GM12878 (cell line): ENCODE measurements at regions not wholly inside any gene's neighbourhood (a gene's known extent, or its start where the extent isn't known, plus 50 kb on each side); places are given as distances from the start of the nearest gene placed in this dataset.

ENCODE experiments used
- ATF2 ChIP-seq: IDR thresholded peaks from 2 replicates; pipeline ENCODE4 v1.6.1; 2012; ENCODE audit warnings: low read length, inconsistent platforms
- CBFB ChIP-seq: IDR thresholded peaks from 2 replicates; pipeline ENCODE4 v1.6.1; 2016; ENCODE audit warnings: antibody characterized with exemption, low read depth
- CEBPB ChIP-seq, 2 experiments: fragments of 150-350 bp in 1 of 2; IDR thresholded peaks; 2 replicates each; pipeline ENCODE4 v1.6.1; 2012 to 2014; ENCODE audit warnings: low read depth in 2 of 2, low read length in 2 of 2, borderline replicate concordance in 1 of 2, inconsistent platforms in 1 of 2
- CEBPZ ChIP-seq: fragments of 150-350 bp; IDR thresholded peaks from 2 replicates; pipeline ENCODE4 v1.6.1; 2016; ENCODE audit warnings: low read depth, low read length
- EP300 ChIP-seq, 2 experiments: fragments of 150-350 bp in 1 of 2; IDR thresholded peaks; 2 replicates each; pipeline ENCODE4 v1.6.1; 2011 to 2012; ENCODE audit warnings: low read depth in 2 of 2, low read length in 2 of 2, borderline replicate concordance in 1 of 2, improper control_type of control experiment in 1 of 2, inconsistent platforms in 1 of 2; ENCODE audit not compliant: control insufficient read depth in 1 of 2
- HCFC1 ChIP-seq: fragments of 150-350 bp; IDR thresholded peaks from 2 replicates; pipeline ENCODE4 v1.6.1; 2014; ENCODE audit warnings: low read length
- HDGF ChIP-seq: fragments of 450-650 bp; IDR thresholded peaks from 2 replicates; pipeline ENCODE4 v1.6.1; 2016; ENCODE audit warnings: antibody characterized with exemption
- MYC ChIP-seq: IDR thresholded peaks from 2 replicates; pipeline ENCODE4 v1.6.1; 2011; ENCODE audit warnings: mild to moderate bottlenecking, low read length, moderate library complexity, inconsistent platforms; ENCODE audit not compliant: insufficient read depth, insufficient replicate concordance, insufficient read length, severe bottlenecking
- POLR2AphosphoS5 ChIP-seq: IDR thresholded peaks from 2 replicates; pipeline ENCODE4 v1.6.1; 2011; ENCODE audit warnings: mild to moderate bottlenecking, low read length, inconsistent platforms
- RFX5 ChIP-seq: IDR thresholded peaks from 2 replicates; pipeline ENCODE4 v1.6.1; 2011; ENCODE audit warnings: low read depth, low read length, improper control_type of control experiment
- ZBTB40 ChIP-seq: fragments of 450-650 bp; IDR thresholded peaks from 2 replicates; pipeline ENCODE4 v1.6.1; 2016; ENCODE audit warnings: mild to moderate bottlenecking, moderate library complexity, borderline replicate concordance
- TF ChIP-seq, protein P1 (sequence below), 3 experiments: IDR thresholded peaks in 2 of 3; conservative IDR thresholded peaks in 1 of 3; 2 replicates each; pipeline ENCODE4 v1.5.1; 2011; ENCODE audit warnings: low read depth in 3 of 3, low read length in 3 of 3, mild to moderate bottlenecking in 3 of 3, control low read depth in 2 of 3, moderate library complexity in 2 of 3, inconsistent platforms in 1 of 3, mixed read lengths in 1 of 3; ENCODE audit not compliant: control insufficient read depth in 2 of 3, insufficient read depth in 1 of 3; ENCODE audit errors: extremely low read depth in 1 of 3
- TF ChIP-seq, protein P2 (sequence below): IDR thresholded peaks from 2 replicates; pipeline ENCODE4 v1.6.1; 2012; ENCODE audit warnings: mild to moderate bottlenecking, low read depth, low read length
- TF ChIP-seq, protein P3 (sequence below): fragments of 450-650 bp; IDR thresholded peaks from 2 replicates; pipeline ENCODE4 v1.6.1; 2017; ENCODE audit warnings: antibody characterized with exemption, mild to moderate bottlenecking, moderate library complexity

DNA sequence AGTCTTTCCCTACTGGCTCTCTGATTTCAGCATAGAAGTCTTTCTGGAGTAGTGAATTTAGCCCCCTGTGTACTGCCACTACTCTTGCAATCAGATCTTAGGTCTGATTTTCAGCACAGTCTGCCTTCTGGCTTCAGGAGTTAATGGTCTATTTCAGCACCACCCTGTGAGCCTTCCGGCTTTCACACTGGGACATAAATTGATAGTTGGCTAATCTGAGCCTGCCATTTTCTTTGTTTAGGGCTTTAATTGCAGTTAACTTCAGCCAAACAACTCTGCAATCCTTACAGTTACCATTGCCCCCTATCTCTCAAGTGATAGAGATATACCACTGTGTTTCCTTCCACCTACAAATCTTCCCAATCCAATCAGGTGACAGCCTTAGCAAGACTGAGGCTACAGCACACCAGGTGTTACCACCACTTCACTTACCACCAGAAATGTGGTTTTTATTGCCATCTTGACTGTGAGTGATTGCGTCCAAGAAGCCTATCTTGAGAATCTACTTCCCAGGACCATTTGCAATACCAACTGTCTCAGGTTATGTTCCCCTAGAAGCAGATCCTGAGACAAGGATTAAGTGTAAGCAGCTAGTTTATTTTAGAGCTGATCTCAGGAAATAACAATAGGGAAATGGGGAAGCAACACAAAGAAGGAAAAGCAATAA is 51.9 kb upstream of the NEK6 start:
- TF ChIP-seq, protein P1, sequence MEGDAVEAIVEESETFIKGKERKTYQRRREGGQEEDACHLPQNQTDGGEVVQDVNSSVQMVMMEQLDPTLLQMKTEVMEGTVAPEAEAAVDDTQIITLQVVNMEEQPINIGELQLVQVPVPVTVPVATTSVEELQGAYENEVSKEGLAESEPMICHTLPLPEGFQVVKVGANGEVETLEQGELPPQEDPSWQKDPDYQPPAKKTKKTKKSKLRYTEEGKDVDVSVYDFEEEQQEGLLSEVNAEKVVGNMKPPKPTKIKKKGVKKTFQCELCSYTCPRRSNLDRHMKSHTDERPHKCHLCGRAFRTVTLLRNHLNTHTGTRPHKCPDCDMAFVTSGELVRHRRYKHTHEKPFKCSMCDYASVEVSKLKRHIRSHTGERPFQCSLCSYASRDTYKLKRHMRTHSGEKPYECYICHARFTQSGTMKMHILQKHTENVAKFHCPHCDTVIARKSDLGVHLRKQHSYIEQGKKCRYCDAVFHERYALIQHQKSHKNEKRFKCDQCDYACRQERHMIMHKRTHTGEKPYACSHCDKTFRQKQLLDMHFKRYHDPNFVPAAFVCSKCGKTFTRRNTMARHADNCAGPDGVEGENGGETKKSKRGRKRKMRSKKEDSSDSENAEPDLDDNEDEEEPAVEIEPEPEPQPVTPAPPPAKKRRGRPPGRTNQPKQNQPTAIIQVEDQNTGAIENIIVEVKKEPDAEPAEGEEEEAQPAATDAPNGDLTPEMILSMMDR (IDR thresholded peaks at IDR 0.05 in 2 of 3, conservative IDR thresholded peaks at IDR 0.05 in 1 of 3; ENCODE audit: control insufficient read depth in 2 of 3, extremely low read depth in 1 of 3, insufficient read depth in 1 of 3, low read depth in 3 of 3, low read length in 3 of 3), result no peak
- TF ChIP-seq CBFB (no peak), POLR2AphosphoS5 (no peak), RFX5 (no peak), ZBTB40 (no peak), HDGF (no peak), CEBPB (IDR thresholded peaks at IDR 0.05; ENCODE audit: borderline replicate concordance in 1 of 2, low read depth in 2 of 2, low read length in 2 of 2) (no peak), CEBPZ (no peak), MYC (no peak), ATF2 (no peak), EP300 (IDR thresholded peaks at IDR 0.05; ENCODE audit: borderline replicate concordance in 1 of 2, control insufficient read depth in 1 of 2, low read depth in 2 of 2, low read length in 2 of 2) (no peak), HCFC1 (no peak)
- TF ChIP-seq, protein P2, sequence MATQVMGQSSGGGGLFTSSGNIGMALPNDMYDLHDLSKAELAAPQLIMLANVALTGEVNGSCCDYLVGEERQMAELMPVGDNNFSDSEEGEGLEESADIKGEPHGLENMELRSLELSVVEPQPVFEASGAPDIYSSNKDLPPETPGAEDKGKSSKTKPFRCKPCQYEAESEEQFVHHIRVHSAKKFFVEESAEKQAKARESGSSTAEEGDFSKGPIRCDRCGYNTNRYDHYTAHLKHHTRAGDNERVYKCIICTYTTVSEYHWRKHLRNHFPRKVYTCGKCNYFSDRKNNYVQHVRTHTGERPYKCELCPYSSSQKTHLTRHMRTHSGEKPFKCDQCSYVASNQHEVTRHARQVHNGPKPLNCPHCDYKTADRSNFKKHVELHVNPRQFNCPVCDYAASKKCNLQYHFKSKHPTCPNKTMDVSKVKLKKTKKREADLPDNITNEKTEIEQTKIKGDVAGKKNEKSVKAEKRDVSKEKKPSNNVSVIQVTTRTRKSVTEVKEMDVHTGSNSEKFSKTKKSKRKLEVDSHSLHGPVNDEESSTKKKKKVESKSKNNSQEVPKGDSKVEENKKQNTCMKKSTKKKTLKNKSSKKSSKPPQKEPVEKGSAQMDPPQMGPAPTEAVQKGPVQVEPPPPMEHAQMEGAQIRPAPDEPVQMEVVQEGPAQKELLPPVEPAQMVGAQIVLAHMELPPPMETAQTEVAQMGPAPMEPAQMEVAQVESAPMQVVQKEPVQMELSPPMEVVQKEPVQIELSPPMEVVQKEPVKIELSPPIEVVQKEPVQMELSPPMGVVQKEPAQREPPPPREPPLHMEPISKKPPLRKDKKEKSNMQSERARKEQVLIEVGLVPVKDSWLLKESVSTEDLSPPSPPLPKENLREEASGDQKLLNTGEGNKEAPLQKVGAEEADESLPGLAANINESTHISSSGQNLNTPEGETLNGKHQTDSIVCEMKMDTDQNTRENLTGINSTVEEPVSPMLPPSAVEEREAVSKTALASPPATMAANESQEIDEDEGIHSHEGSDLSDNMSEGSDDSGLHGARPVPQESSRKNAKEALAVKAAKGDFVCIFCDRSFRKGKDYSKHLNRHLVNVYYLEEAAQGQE, result no peak
- TF ChIP-seq, protein P3, sequence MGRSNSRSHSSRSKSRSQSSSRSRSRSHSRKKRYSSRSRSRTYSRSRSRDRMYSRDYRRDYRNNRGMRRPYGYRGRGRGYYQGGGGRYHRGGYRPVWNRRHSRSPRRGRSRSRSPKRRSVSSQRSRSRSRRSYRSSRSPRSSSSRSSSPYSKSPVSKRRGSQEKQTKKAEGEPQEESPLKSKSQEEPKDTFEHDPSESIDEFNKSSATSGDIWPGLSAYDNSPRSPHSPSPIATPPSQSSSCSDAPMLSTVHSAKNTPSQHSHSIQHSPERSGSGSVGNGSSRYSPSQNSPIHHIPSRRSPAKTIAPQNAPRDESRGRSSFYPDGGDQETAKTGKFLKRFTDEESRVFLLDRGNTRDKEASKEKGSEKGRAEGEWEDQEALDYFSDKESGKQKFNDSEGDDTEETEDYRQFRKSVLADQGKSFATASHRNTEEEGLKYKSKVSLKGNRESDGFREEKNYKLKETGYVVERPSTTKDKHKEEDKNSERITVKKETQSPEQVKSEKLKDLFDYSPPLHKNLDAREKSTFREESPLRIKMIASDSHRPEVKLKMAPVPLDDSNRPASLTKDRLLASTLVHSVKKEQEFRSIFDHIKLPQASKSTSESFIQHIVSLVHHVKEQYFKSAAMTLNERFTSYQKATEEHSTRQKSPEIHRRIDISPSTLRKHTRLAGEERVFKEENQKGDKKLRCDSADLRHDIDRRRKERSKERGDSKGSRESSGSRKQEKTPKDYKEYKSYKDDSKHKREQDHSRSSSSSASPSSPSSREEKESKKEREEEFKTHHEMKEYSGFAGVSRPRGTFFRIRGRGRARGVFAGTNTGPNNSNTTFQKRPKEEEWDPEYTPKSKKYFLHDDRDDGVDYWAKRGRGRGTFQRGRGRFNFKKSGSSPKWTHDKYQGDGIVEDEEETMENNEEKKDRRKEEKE, result no peak
